ENCODE measurements at regions not wholly inside any gene's neighbourhood (a gene's known extent, or its start where the extent isn't known, plus 50 kb on each side); places are given as distances from the start of the nearest gene placed in this dataset.

DNA sequence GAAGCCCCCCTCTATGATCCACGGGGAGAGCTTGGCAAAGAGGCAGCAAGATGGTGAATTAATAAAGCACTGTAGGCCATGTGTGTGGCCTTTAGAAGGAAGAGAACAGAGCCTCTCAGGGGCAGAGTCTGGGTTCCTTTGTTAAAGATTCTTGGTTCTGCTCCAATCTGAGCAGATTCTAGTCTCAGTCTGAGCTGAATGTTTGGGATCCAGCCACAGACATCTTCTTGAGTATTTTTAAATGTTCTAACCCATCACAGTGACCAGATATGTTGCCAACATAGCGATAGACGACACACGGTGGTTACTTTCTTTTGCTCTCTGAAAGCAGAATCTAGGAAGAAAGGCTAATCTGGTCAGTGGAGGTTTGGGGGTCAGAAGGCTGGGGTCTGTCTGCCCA is 147.5 kb upstream of the GPR12 start:
- no peak for DNase-seq (ENCODE audit: low read depth)
- no peak overlapping the region for H3K4me3 ChIP-seq (ENCODE audit: low read length)
- TF ChIP-seq, protein P1, sequence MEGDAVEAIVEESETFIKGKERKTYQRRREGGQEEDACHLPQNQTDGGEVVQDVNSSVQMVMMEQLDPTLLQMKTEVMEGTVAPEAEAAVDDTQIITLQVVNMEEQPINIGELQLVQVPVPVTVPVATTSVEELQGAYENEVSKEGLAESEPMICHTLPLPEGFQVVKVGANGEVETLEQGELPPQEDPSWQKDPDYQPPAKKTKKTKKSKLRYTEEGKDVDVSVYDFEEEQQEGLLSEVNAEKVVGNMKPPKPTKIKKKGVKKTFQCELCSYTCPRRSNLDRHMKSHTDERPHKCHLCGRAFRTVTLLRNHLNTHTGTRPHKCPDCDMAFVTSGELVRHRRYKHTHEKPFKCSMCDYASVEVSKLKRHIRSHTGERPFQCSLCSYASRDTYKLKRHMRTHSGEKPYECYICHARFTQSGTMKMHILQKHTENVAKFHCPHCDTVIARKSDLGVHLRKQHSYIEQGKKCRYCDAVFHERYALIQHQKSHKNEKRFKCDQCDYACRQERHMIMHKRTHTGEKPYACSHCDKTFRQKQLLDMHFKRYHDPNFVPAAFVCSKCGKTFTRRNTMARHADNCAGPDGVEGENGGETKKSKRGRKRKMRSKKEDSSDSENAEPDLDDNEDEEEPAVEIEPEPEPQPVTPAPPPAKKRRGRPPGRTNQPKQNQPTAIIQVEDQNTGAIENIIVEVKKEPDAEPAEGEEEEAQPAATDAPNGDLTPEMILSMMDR (conservative IDR thresholded peaks at IDR 0.05; ENCODE audit: low read depth, low read length): no peak

DNA sequence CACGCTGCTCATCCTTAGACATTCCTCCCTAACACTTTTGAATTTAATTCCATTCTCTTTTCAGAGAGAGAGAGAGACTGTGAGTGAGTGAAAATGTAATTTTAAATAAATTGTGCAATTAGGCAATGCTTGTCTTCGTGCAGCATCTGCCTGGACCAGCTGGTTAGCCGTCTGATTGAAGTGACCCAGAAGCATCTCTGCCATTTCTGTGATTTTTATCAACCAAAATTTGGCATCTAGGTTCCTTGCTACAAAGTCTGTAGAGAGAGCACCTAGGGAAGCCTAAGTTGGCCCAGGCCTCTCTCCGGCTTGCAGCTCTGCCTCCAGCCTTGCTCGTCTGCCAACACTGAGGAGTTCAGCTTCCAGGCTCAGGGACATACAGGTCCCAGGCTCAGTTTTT is 138.6 kb upstream of the GPR12 start:
- DNase-seq (ENCODE audit: low read depth): no peak
- no peak overlapping the region for H3K4me3 ChIP-seq (ENCODE audit: low read length)
- TF ChIP-seq, protein P1 (conservative IDR thresholded peaks at IDR 0.05; ENCODE audit: low read depth, low read length): no peak

DNA sequence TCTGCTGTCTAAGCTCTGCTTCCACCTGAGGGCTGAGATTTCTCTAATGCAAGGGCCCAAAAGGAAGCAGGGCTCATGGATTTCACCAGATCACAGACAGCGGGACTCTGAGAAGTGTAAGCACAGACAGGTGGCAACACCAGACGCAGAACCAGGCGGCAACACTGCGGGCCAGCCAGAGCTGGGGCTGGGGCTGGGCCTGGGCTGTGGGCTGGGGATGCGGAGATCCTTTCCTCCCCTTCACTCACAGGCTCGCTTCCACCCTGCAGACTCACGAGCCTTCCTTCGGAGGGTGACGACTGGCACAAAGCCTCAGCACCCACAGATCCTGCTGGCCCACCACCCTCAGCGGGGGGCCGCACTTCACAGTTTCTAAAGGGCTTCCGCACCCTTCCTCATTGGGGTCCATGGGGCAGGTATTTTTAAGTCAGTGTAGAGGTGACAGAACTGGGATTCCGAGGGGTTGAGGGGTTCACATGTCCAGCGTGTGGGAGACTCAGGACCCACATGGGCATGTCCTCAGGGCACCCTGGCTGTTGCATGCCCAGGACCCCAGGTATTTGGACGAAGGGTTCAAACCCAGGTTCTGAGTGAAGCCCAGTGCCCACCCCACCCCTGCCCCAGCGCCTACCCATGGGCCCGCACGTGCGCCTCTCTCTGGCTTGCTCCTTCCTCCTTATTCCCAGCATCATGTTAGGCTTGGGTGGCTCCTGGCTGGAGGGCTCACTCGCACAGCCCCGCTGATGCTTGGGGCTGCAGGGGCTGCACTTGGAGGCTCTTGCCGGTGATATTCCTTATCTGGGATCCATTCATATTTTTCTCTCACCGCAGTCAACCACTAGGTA is 137.3 kb upstream of the GPR12 start:
- no peak overlapping the region for H3K4me3 ChIP-seq (ENCODE audit: low read length)
- no peak for DNase-seq (ENCODE audit: low read depth)
- TF ChIP-seq, protein P1 (conservative IDR thresholded peaks at IDR 0.05; ENCODE audit: low read depth, low read length): no peak

DNA sequence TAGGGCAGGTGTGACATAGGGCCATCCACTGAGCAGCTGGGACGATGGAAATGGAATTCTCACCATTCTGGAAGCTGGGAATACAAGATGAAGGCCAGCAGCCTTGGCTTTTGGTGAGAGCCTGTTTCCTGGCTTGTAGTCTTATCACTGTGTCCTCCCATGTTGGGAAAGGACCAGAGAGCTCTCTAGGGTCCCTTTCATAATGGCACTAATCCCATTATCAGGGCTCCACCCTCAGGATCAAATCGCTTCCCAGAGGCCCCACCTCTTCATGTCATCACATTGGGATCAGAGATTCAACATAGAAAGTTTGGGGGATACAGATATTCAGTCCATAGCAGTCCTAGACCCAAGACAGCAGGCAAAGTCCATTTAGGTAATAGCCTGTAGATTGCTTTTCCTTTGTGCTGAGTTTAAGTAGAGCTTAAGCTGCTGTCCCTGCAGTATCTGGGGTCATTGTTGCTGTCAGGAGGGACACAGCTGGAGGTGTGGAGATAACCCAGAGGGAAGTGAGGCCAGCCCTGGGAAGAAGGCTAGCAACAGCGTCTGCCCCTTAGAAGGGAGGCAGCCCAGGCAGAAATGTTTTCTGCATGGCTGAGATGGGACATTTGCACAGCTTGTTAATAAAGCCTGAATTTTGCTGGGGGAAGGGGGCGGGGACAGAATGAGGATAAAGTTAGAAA is 136.5 kb upstream of the GPR12 start:
- TF ChIP-seq, protein P1 (conservative IDR thresholded peaks at IDR 0.05; ENCODE audit: low read depth, low read length): no peak

DNA sequence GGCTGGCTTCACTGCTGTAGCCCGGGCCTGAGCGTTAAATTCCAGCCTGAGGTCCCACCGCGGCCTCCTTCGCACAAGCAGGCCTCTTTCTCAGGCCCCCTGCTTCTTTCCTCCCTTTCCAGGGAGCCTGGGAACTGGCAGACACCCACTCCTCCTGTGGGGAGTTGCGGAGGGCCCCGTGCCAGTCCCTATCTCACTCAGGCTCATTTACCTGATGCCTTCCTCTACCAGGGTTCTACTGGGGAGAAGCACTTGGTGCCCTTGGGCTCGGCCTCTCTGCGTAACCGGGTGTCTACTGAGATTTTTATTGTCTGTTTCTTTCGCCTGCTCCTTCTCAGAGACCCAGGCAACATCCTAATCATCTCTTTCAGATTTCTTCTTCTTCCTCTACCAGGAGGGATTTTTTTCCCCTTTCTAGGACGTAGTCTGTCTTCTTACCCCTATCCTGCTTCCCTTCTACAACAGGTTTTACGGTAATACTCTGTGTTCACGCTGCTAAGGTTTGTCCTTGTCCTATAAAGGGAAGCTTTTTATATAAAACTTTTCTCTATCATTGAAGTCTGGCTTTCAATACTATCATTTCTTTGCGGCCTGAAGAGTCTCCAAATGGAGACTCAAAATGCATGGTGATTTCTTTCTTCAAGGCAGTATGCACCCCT is 135.4 kb upstream of the GPR12 start:
- H3K4me3 ChIP-seq (ENCODE audit: low read length): no peak overlapping the region
- TF ChIP-seq, protein P1 (conservative IDR thresholded peaks at IDR 0.05; ENCODE audit: low read depth, low read length): no peak
- DNase-seq (ENCODE audit: low read depth): no peak

More for the DNA sequence above, 136.5 kb upstream of the GPR12 start:
- no peak overlapping the region for H3K4me3 ChIP-seq (ENCODE audit: low read length)
- DNase-seq (ENCODE audit: low read depth): no peak

DNA sequence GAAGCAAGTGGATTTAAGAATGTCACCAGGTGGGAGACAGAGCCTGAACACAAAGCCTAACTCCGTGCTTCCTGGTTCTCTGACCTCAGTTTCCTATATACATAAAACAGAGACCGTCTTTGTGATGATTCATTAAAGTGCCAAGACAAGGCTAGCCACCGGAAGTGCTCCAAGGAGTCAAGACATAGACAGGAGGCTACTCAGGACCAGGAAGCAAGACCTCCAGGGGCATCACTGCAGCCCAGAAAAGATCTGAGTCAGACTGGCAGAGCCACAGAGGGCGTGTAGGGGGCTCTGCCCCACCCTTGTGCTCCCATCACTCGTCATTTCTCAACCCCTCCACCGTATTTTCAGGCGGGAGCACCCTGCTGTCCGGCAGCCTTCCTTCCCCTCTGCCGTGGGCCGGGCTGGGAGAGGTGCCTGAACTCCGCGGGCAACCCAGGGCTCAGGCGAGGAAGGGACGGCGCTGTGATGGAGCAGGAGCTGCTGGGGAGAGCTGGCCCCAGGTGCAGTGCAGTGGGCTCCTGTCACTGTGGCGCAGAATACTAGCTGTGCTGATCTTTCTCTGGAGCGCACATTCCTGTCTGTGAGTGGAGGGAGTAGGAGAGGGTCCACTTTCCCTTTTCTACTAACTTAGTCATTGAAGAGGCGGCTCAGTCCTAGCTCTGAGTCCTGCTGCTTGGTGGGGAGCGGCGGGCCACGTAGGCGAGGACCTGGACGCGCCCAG is 134.7 kb upstream of the GPR12 start:
- H3K4me3 ChIP-seq (ENCODE audit: low read length): no peak overlapping the region
- no peak for DNase-seq (ENCODE audit: low read depth)
- TF ChIP-seq, protein P1 (conservative IDR thresholded peaks at IDR 0.05; ENCODE audit: low read depth, low read length): no peak

Measured in retinal pigment epithelial cell (primary cell).